ENCODE measurements at regions not wholly inside any gene's neighbourhood (a gene's known extent, or its start where the extent isn't known, plus 50 kb on each side); places are given as distances from the start of the nearest gene placed in this dataset.

GRCh38 chr21:35829067-35829466 lies 231.3 kb downstream of the SETD4 start:
- Histone ChIP-seq H3K9me3 (replicated peaks in 1 of 2; ENCODE audit: control insufficient read depth in 1 of 2, insufficient read depth in 1 of 2, low read length in 2 of 2) (no peaks in the 10 kb centered on the region), H2AFZ (ENCODE audit: insufficient read depth, low read depth, low read length, poor library complexity, severe bottlenecking) (no peak overlapping the region), H3K79me2 (ENCODE audit: insufficient read depth, low read length) (no peaks in the 10 kb centered on the region), H3K27me3 (ENCODE audit: control insufficient read depth in 2 of 2, insufficient read depth in 2 of 2, low read length in 2 of 2) (peaks cover 0 to 5% of the 10 kb centered on the region in 2 donors), H3K9ac (ENCODE audit: insufficient read depth, low read length, poor library complexity, severe bottlenecking) (no peak overlapping the region), H3K27ac (ENCODE audit: low read depth in 1 of 2, low read length in 2 of 2) (no peak overlapping the region), H3K4me2 (replicated peaks; ENCODE audit: extremely low read depth, low read length, poor library complexity, severe bottlenecking) (no peak overlapping the region), H3K4me1 (ENCODE audit: control insufficient read depth in 1 of 2, insufficient read depth in 2 of 2, low read length in 2 of 2) (no peaks in the 10 kb centered on the region), H3K36me3 (replicated peaks in 1 of 2; ENCODE audit: control insufficient read depth in 1 of 2, insufficient read depth in 2 of 2, low read length in 2 of 2) (no peaks in the 10 kb centered on the region), H3K4me3 (replicated peaks in 1 of 3; ENCODE audit: low read depth in 2 of 3, low read length in 3 of 3) (no peak overlapping the region), H4K20me1 (ENCODE audit: insufficient read depth, low read length) (no peaks in the 10 kb centered on the region)
- intact Hi-C loops (cut with micrococcal nuclease): no loop called here
- H3K27ac Mint-ChIP-seq: no peak overlapping the region
- H3K4me3 Mint-ChIP-seq: peak overlapping the region in 1 of 2 donors; percentile 9
- TF ChIP-seq, protein P1, sequence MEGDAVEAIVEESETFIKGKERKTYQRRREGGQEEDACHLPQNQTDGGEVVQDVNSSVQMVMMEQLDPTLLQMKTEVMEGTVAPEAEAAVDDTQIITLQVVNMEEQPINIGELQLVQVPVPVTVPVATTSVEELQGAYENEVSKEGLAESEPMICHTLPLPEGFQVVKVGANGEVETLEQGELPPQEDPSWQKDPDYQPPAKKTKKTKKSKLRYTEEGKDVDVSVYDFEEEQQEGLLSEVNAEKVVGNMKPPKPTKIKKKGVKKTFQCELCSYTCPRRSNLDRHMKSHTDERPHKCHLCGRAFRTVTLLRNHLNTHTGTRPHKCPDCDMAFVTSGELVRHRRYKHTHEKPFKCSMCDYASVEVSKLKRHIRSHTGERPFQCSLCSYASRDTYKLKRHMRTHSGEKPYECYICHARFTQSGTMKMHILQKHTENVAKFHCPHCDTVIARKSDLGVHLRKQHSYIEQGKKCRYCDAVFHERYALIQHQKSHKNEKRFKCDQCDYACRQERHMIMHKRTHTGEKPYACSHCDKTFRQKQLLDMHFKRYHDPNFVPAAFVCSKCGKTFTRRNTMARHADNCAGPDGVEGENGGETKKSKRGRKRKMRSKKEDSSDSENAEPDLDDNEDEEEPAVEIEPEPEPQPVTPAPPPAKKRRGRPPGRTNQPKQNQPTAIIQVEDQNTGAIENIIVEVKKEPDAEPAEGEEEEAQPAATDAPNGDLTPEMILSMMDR (IDR thresholded peaks at IDR 0.05): no peak
- H3K27me3 Mint-ChIP-seq (ENCODE audit: low read depth in 3 of 3): peaks cover 1 to 16% (median 12%) of the 10 kb centered on the region in 3 donors
- H3K36me3 Mint-ChIP-seq: no peaks in the 10 kb centered on the region
- H3K9me3 Mint-ChIP-seq: peaks cover 0 to 5% (median 0%) of the 10 kb centered on the region in 7 donors
- H3K4me1 Mint-ChIP-seq: peaks cover 3% of the 10 kb centered on the region
- DNase-seq: no peak
- WGBS (ENCODE audit: insufficient coverage): 20% methylated on average over 5 of the region's 5 CpGs

GRCh38 chr21:35828161-35828560 lies 232.2 kb downstream of the SETD4 start:
- TF ChIP-seq, protein P1 (IDR thresholded peaks at IDR 0.05): no peak
- no peaks in the 10 kb centered on the region for H4K20me1 ChIP-seq (ENCODE audit: insufficient read depth, low read length)
- Mint-ChIP-seq H3K9me3 (peaks cover 0 to 5% (median 3%) of the 10 kb centered on the region in 7 donors), H3K27me3 (ENCODE audit: low read depth in 3 of 3) (peaks cover 0 to 16% (median 12%) of the 10 kb centered on the region in 3 donors), H3K27ac (no peak overlapping the region), H3K36me3 (no peaks in the 10 kb centered on the region), H3K4me3 (no peak overlapping the region), H3K4me1 (peaks cover 3% of the 10 kb centered on the region)
- no peak for DNase-seq
- WGBS (ENCODE audit: insufficient coverage): 100% methylated on average over 1 of the region's 4 CpGs
- no peak overlapping the region for H3K4me3 ChIP-seq (replicated peaks in 1 of 3; ENCODE audit: low read depth in 2 of 3, low read length in 3 of 3)
- no peaks in the 10 kb centered on the region for H3K9me3 ChIP-seq (replicated peaks in 1 of 2; ENCODE audit: control insufficient read depth in 1 of 2, insufficient read depth in 1 of 2, low read length in 2 of 2)
- H3K4me2 ChIP-seq (replicated peaks; ENCODE audit: extremely low read depth, low read length, poor library complexity, severe bottlenecking): no peak overlapping the region
- no peaks in the 10 kb centered on the region for H3K36me3 ChIP-seq (replicated peaks in 1 of 2; ENCODE audit: control insufficient read depth in 1 of 2, insufficient read depth in 2 of 2, low read length in 2 of 2)
- H3K4me1 ChIP-seq (ENCODE audit: control insufficient read depth in 1 of 2, insufficient read depth in 2 of 2, low read length in 2 of 2): no peaks in the 10 kb centered on the region
- H3K27ac ChIP-seq (ENCODE audit: low read depth in 1 of 2, low read length in 2 of 2): no peak overlapping the region
- intact Hi-C loops (cut with micrococcal nuclease): no loop called here
- H3K27me3 ChIP-seq (ENCODE audit: control insufficient read depth in 2 of 2, insufficient read depth in 2 of 2, low read length in 2 of 2): peaks cover 0 to 5% of the 10 kb centered on the region in 2 donors
- no peaks in the 10 kb centered on the region for H3K79me2 ChIP-seq (ENCODE audit: insufficient read depth, low read length)
- no peak overlapping the region for H3K9ac ChIP-seq (ENCODE audit: insufficient read depth, low read length, poor library complexity, severe bottlenecking)
- no peak overlapping the region for H2AFZ ChIP-seq (ENCODE audit: insufficient read depth, low read depth, low read length, poor library complexity, severe bottlenecking)

Data from CD14-positive monocyte (primary cell).